SK-N-MC (cell line): ENCODE measurements at regions not wholly inside any gene's neighbourhood (a gene's known extent, or its start where the extent isn't known, plus 50 kb on each side); places are given as distances from the start of the nearest gene placed in this dataset.

ENCODE experiments used
- EZH2 ChIP-seq: fragments of 200-600 bp; sonication (generic); IDR thresholded peaks from one replicate; pipeline ENCODE4 v1.6.1; 2017; ENCODE audit warnings: antibody characterized with exemption
- POLR2AphosphoS5 ChIP-seq: IDR thresholded peaks from 2 replicates; pipeline ENCODE4 v1.6.1; 2012; ENCODE audit warnings: mild to moderate bottlenecking, low read depth, low read length, borderline replicate concordance

DNA sequence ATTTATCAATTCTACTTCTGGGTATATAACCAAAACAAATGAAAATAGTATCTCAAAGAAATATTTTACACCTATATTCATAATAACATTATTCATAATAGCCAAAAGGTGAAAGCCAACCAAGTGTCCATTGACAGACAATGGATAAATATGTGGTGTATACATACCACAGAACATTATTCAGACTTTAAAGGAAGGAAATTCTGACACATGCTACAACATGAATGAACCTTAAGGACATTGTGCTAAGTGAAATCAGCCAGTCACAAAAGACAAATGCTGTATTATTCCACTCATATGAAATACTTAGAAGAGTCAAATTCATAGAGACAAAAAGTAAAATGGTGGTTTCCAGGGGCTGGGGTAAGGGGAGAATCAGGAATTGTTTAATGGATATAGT lies 370.5 kb upstream of the CHAC2 start:
- TF ChIP-seq EZH2 (no peak), POLR2AphosphoS5 (no peak)
